HG03565 (cell line): ENCODE measurements at regions not wholly inside any gene's neighbourhood (a gene's known extent, or its start where the extent isn't known, plus 50 kb on each side); places are given as distances from the start of the nearest gene placed in this dataset.
"Not testable (repeated sequence)": the region's sequence is repeated elsewhere in the genome, so short reads cannot be mapped to it uniquely, and the experiment has no call there.

ENCODE experiments used
- ATAC-seq: cut with Tn5 transposase; IDR thresholded peaks from one replicate; pipeline ENCODE4 v1.9.1; 2021; ENCODE audit warnings: mild to moderate bottlenecking, moderate library complexity; ENCODE audit not compliant: unreplicated experiment

GRCh38 chrX:63581906-63582305, 203.1 kb downstream of the ARHGEF9 start:
- ATAC-seq, result no peak

- no peak for ATAC-seq
These were observed 203.6 kb downstream of the ARHGEF9 start for GRCh38 chrX:63581398-63581797.

- no peak for ATAC-seq
These were observed 208.5 kb downstream of the ARHGEF9 start for GRCh38 chrX:63576533-63576932.

- not testable (repeated sequence) for ATAC-seq
These were observed 209.3 kb downstream of the ARHGEF9 start for GRCh38 chrX:63575700-63576099.

- ATAC-seq, result no peak
These were observed 215.7 kb upstream of the SPIN4 start for GRCh38 chrX:63566856-63567255.

GRCh38 chrX:63561425-63561824, 210.3 kb upstream of the SPIN4 start:
- no peak for ATAC-seq

- ATAC-seq, result peak; percentile 97
These were observed 209.6 kb upstream of the SPIN4 start for GRCh38 chrX:63560601-63561218.

- no peak for ATAC-seq
These were observed 200.7 kb upstream of the SPIN4 start for GRCh38 chrX:63551856-63552255.

- no peak for ATAC-seq
These were observed 179.5 kb upstream of the SPIN4 start for GRCh38 chrX:63530654-63531053.

- ATAC-seq, result no peak
These were observed 178.8 kb upstream of the SPIN4 start for GRCh38 chrX:63529961-63530360.

GRCh38 chrX:63526863-63527262, 175.7 kb upstream of the SPIN4 start:
- ATAC-seq, result no peak

GRCh38 chrX:63525491-63525890, 174.4 kb upstream of the SPIN4 start:
- ATAC-seq, result peak; percentile 68

GRCh38 chrX:63519368-63519767, 168.2 kb upstream of the SPIN4 start:
- ATAC-seq, result not testable (repeated sequence)

- no peak for ATAC-seq
These were observed 163.5 kb upstream of the SPIN4 start for GRCh38 chrX:63514569-63515080.

- ATAC-seq, result no peak
These were observed 162.9 kb upstream of the SPIN4 start for GRCh38 chrX:63513825-63514568.

GRCh38 chrX:63511361-63511760, 160.2 kb upstream of the SPIN4 start:
- ATAC-seq, result no peak

GRCh38 chrX:63508668-63509067, 157.5 kb upstream of the SPIN4 start:
- no peak for ATAC-seq

- ATAC-seq, result no peak
These were observed 155.2 kb upstream of the SPIN4 start for GRCh38 chrX:63506320-63506719.

- ATAC-seq, result no peak
These were observed 152.4 kb upstream of the SPIN4 start for GRCh38 chrX:63503541-63503940.

GRCh38 chrX:63488546-63489373, 137.6 kb upstream of the SPIN4 start:
- no peak for ATAC-seq

GRCh38 chrX:63475200-63475599, 124.1 kb upstream of the SPIN4 start:
- ATAC-seq, result no peak

- ATAC-seq, result no peak
These were observed 119.9 kb upstream of the SPIN4 start for GRCh38 chrX:63471004-63471403.
